ENCODE measurements at regions not wholly inside any gene's neighbourhood (a gene's known extent, or its start where the extent isn't known, plus 50 kb on each side); places are given as distances from the start of the nearest gene placed in this dataset.

DNA sequence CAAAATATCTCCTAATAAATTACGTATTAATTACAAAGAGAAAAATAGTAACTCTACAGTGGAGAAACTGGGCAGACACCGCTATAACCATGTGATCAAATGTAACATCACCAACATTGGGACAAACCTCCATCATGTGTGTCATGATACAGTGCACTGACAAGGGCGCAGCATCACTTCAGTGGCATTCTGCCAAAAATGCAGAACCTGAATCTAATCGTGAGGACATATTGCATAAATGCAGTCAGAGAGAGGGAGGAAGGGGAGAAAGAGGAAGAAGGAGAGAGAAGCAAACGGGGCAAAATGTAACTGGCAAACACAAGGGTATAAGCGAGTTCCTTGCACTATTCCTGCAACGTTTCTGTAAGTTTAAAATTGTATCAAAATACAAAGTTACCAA, 74.2 kb upstream of the MARCHF10 start:
- TF ChIP-seq, protein P1, sequence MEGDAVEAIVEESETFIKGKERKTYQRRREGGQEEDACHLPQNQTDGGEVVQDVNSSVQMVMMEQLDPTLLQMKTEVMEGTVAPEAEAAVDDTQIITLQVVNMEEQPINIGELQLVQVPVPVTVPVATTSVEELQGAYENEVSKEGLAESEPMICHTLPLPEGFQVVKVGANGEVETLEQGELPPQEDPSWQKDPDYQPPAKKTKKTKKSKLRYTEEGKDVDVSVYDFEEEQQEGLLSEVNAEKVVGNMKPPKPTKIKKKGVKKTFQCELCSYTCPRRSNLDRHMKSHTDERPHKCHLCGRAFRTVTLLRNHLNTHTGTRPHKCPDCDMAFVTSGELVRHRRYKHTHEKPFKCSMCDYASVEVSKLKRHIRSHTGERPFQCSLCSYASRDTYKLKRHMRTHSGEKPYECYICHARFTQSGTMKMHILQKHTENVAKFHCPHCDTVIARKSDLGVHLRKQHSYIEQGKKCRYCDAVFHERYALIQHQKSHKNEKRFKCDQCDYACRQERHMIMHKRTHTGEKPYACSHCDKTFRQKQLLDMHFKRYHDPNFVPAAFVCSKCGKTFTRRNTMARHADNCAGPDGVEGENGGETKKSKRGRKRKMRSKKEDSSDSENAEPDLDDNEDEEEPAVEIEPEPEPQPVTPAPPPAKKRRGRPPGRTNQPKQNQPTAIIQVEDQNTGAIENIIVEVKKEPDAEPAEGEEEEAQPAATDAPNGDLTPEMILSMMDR (IDR thresholded peaks at IDR 0.05), result no peak
- no peak for TF ChIP-seq EZH2 (IDR thresholded peaks at IDR 0.05; ENCODE audit: borderline replicate concordance, insufficient read depth, low read depth, low read length, poor library complexity, severe bottlenecking)
